Spleen (tissue), 7 donors: ENCODE measurements at regions not wholly inside any gene's neighbourhood (a gene's known extent, or its start where the extent isn't known, plus 50 kb on each side); places are given as distances from the start of the nearest gene placed in this dataset.

ENCODE experiments used
- POLR2A ChIP-seq, 3 donors: fragments of 450-650 bp; IDR thresholded peaks; one replicate each; pipeline ENCODE4 v1.5.1; 2017; ENCODE audit warnings: antibody characterized with exemption in 3 of 3, mild to moderate bottlenecking in 1 of 3
- TF ChIP-seq, protein P1 (sequence below), 11 experiments: fragments of 200-600 bp in 7 of 11; fragments of 450-650 bp in 4 of 11; sonication (generic) in 4 of 11; IDR thresholded peaks in 8 of 11; conservative IDR thresholded peaks in 3 of 11; 1 replicate in 7 of 11; 2 replicates in 4 of 11; pipeline versions ENCODE4 v1.4.0 to v1.8.0; 2016 to 2021; ENCODE audit warnings: antibody characterized with exemption in 11 of 11, inconsistent platforms in 4 of 11, mild to moderate bottlenecking in 1 of 11
- donor health status: DM: no; HTN: no; CAD: no; lungs with moderate emphysema.
- donor health status: DM: no; HTN: no; CAD: no.
- donor health status: DM: no; HTN: no; CAD: no.

DNA sequence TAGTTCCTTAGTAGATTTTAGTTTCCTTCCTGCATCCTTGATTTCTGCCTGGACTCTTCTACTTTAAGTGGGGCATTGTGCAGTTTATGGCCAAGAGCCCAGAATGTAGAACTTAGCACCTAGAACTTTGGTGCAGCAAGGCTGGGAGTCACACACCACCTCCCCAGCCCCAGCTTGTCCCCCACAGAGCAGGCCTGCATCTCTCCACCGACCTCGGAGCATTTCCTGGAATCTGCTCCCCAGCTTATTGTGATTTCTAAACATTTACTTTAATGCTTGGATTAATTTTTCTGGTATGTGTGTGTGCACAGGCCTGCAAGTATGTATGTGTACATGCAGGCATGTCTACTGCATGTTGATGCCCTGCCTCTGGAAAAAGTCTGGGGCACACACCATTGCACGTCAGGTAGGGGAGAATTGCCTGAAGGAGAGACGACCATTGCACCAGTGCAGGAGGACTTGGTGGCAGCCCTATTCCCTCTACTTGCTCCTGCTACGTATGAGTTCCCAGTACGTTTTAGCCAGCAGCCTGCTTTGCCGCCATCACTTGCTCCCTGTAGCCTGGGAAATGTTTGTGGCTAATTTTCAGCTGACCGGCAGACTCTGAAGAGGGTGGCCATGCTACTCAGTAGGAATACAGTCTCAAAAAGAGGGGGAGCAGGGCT, 419.9 kb upstream of the HS6ST1 start:
- TF ChIP-seq, protein P1, sequence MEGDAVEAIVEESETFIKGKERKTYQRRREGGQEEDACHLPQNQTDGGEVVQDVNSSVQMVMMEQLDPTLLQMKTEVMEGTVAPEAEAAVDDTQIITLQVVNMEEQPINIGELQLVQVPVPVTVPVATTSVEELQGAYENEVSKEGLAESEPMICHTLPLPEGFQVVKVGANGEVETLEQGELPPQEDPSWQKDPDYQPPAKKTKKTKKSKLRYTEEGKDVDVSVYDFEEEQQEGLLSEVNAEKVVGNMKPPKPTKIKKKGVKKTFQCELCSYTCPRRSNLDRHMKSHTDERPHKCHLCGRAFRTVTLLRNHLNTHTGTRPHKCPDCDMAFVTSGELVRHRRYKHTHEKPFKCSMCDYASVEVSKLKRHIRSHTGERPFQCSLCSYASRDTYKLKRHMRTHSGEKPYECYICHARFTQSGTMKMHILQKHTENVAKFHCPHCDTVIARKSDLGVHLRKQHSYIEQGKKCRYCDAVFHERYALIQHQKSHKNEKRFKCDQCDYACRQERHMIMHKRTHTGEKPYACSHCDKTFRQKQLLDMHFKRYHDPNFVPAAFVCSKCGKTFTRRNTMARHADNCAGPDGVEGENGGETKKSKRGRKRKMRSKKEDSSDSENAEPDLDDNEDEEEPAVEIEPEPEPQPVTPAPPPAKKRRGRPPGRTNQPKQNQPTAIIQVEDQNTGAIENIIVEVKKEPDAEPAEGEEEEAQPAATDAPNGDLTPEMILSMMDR (IDR thresholded peaks at IDR 0.05 in 8 of 11, conservative IDR thresholded peaks at IDR 0.05 in 3 of 11), result no peak
- no peak for TF ChIP-seq POLR2A (IDR thresholded peaks at IDR 0.05)
